CD4-positive, alpha-beta T cell treated with Interleukin-15 for 1 hour (primary cell): ENCODE measurements at regions not wholly inside any gene's neighbourhood (a gene's known extent, or its start where the extent isn't known, plus 50 kb on each side); places are given as distances from the start of the nearest gene placed in this dataset.

Experiments
- DNase-seq: peaks from one replicate; pipeline ENCODE4 v3.0.0-alpha.2; 2020

DNA sequence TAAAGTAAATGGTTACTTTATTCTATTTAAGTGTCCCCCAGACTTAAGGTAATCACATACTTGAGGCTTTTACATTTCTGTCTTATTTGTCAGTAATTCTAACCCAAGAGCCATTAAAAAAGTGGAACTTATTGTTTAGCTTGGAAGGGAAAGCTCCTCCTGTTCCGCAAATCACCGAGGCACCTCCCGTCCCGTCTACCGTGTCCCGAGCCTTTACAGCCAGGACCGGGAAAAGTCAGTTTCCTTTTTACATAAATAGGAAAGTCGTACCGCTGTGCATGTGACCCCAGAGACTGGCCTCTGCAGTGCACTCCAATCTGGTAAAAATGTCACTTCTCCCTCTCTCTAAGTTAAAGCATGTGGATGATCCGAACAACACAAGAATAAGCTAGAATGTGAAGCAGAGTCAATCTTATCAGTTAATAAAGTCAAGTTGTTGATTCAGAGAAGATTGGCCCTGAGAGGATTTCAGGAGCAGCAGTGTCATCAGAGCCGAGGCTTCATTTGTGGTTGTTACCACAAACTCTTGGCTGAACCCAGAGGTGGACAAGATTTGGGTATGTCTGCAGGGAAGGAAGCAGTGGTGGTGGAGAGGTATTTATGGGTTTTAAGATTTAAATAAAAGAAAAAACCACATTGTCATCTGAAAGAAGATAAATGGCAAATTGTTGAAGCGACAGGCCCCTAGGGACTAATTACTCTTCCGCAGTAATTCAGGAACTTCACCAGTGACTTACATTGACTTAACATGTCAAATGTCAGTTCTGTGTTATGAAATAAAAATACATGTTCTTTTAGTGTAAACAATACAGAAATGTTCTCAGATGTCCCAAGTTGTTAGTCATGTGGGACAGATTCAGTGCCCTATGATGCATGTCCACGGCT lies 316.6 kb upstream of the ZNF32 start:
- no peak for DNase-seq

DNA sequence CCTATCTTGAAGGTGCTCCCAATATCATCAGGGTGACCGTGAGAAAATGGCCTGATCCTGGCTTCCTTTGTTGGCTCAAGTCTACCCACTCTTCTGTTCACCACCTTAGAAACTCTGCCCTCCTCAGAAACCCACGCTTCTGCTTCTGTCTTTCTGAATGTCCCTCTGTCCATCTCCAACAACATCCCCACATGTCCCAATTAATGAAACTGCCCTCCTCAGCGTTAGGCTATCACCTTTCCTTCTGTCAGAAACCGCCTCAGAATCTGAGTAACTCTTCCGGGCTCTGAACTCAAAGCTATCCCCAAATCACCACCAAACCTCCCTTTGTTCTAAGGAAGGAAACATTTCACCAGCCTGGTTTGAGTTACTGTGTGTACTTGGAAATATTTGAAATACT lies 315.8 kb upstream of the ZNF32 start:
- DNase-seq: no peak

DNA sequence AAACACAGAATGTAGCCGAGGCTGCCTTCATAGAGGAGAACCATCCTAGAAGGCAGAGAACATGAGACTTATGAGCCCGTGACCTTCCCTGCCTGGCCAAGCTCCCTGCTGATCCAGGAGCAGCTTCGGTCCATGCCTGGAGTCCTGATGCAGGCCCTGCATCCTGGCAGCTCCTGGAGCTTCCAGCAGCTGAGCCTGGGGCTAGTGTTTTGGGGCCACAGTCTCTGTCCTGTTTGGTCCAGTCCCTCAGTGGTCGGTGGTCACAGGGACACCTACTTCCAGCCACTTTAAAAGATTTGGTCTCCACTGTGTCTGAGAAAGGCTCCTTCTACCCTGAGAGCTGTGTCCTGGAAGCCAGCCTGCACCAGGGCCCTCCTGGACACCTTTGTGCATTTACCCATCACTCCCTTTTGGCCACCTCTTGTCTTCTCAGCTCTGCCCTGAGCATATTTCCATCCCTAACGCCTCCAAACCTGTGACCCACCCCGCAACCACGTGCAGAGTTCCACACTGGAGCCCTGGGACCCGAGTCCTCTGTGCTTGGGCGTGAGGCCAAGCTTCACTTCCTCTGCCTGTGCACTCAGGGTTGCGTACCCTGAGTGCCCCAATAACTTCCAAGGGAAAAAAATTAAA lies 315.2 kb upstream of the ZNF32 start:
- DNase-seq: no peak

DNA sequence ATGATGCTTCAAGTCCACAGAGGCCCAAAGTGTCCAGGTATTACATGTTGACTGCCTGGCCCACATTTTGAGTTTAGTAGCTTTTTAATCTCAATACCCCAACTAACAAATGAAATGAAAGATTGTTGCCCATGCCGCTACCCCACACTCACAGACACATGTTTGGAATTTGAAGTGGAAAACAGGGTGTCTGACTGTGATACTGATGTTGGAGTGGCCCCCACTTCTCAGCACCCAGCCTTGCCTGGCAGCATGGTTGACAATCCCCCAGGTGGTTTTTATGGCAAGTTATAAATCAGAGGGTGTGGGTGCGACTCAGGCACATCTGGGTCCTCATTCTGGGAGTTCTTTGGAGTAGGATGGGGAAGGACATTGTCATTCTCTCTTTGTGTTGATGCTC lies 314.7 kb upstream of the ZNF32 start:
- no peak for DNase-seq

DNA sequence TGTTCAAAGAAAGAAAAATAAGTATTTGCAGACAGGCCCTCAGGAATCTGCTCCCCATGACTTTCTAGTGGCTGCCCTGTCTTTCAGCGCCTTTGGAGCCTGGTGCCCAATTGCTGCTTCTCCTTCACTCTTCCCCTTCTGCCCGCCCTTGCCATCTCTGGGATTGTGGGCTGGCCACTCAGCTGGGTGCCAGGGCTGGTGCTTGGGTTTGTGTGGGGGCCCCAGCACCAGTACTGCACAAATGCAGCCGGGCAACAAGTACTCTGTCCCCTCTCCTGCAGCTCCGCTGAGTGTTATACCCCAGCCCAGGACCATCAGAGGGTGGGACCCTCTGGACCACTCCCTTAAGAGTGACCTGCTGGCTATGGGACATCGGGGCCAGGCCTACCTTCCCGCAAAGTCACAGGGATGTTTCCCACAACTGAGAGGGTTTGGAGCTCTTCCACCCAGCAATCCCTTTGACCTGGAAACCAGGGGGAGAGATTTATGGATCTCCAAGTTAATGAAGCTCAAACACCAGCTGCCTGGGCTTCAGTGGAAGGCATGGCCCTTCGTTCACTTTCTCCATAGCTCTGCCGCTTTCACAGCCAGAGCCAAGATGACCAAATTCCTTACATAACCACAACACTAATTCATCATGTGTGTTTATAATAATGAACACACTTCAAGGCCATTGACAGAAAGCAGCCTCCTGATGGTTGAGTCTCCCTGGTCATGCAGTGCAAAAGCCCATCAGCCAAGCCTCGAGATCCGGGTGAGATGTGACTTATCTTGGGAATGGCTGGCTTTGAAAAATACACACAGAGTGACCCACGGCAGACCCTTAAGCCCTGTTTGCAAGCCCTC lies 313.9 kb upstream of the ZNF32 start:
- DNase-seq: no peak

DNA sequence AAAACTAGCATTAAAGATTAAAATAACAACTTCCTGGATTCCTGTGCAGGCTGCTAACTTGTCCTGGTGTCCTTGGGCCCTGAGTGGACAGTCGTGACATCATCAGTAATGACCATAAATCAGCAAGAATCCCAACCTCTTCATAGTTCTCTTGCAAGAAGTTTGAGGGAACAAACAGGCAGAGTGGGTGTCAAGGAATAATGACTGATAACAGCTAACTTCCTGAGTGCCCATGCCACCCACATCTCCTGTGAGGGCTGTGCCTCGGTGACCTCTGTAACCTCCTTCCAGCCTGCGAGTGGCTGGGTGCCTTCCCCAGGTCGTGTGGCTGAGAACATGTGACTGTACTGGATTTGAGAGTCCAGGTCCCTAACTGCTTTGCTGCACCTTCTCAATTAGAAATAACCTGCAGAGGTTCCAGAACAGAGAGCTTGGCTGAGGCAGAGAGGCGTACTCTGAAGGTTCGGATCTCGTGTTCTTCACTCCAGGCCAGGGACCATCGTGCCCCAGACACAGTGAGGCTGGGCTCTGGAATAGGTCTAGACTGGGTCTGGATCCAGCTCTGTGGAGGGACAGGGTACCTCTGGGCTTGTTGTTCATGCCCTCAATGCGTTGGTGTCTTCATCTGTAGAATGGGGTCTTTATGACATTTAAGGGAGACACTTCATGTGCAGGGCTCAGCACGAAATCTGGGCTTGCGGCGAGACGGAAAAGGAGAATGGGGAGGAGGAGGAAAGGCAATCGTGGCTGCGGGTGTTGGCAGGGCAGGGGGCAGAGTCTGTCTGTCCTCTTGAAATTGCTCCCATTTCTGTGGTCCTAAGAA lies 313.1 kb upstream of the ZNF32 start:
- DNase-seq: no peak

DNA sequence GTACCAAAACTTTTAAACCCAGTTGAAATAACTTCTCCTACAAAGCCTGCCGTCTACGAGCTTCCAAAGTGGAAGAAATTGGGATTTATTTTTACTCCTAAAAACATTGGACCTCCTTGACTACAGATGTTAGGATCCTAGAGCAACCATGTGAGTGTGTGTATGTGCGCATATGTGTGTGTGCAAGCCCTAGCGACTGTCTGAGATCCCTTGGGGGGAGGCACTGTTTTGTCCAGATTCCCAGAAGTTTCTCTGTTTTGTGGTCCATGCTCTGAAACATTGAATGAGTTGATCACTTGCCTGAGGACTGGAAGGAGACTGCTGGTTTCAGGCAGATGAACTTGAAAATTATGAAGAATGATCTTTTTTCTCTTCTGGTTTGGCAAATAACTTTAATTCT lies 312.3 kb upstream of the ZNF32 start:
- DNase-seq: no peak

DNA sequence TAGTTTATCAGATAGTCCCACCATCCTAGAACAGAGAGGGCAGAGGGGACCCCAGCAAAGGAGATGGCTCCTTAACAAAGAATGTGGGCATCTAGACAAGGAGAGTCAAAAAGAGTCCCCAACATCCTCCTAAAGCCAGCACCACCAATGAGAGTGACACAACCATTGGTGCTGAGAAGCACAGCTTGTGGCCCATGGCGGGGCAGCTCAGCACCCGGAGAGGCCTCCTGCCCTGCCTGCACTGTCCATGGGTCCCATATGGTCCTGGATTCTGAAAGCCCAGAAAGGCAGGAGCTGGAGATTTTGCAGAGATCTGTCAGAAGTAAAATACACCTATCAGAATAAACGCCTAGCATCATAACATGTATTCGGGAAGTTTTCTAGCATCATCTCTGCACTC lies 311.8 kb upstream of the ZNF32 start:
- no peak for DNase-seq

DNA sequence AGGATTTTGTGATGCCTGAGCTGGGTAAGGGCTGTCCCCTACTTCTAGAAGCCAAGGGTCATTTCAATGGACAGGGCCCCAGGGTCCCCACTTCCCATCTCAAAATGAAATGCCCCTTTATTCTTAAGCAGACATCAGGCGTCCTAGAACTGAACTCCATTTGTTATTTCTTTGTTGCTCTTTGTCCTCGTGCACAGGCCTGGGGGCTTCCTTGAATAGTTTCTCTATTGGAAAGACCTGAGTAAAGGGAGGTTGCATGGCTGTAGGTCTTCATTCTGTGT lies 311.4 kb upstream of the ZNF32 start:
- no peak for DNase-seq

DNA sequence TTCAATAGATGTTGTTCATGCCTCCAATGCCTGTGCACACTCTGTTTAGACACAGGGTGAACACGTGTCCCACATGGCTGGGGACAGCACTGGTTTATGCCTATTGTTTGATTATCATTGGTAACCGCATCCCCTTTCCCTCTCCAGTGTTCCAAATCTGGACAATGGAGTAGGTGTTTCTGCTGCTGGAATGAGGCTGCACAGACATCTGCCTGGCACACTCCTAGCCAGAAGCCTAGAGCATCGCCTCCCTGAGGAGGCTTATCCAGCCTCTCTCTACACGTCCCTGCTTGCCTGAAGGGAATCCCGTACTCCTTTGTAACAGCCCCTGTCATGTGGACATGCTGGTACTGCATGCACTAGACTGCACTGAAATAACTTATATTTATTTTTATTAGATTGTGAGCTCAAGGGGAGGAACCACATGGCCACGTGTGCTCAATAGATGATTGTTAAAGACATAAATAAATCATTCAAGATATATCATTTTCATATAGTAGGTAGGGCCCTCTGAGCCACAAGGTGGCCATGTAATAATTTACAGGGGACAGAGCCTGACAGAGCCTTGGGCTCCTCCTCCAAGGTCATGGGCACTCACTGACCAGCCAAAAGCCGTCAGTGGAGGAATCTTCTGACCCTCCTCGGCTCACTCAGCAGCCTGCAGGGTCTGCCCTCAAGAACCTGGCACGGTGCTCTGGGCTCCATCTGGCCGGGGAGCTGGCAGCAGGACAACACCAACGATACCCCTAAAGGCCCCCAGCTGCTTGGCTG lies 310.9 kb upstream of the ZNF32 start:
- DNase-seq: no peak

DNA sequence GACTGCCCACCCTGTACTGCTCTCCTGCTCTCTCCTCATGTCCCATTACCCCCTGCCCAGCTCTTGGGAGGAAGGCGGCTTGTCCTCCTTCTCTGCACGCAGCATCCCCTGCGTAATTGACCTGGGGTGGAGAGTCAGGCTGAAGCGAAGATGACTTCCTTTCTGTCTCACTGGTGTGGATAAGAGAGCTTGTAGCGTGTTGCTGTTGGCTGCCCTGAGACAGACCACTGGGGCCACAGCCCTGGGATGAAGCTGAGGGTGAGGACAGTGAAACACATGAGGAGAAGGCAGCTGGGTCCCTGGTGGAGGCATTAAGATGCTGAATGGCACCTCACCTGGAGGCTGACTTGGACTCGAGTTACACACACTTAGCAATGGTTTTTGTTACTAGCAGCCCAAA lies 310.3 kb upstream of the ZNF32 start:
- no peak for DNase-seq

DNA sequence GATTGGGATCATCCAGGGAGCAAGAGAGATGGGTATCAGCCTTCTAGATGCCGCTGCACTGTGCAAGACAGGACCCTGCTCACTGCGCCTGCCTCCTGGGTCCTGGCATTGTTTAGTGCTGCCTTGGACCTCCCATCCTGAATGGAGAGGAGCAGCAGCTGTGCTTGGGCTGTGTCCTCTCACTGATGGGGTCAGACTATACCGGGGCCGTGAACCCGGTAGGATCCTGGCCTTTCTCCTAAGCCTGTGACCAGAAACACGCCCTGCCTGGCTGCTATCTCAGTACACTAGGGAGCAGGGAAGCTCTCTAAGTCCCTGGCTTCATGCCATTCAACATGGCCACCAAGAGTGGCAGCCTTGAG lies 309.4 kb upstream of the ZNF32 start:
- DNase-seq: no peak

DNA sequence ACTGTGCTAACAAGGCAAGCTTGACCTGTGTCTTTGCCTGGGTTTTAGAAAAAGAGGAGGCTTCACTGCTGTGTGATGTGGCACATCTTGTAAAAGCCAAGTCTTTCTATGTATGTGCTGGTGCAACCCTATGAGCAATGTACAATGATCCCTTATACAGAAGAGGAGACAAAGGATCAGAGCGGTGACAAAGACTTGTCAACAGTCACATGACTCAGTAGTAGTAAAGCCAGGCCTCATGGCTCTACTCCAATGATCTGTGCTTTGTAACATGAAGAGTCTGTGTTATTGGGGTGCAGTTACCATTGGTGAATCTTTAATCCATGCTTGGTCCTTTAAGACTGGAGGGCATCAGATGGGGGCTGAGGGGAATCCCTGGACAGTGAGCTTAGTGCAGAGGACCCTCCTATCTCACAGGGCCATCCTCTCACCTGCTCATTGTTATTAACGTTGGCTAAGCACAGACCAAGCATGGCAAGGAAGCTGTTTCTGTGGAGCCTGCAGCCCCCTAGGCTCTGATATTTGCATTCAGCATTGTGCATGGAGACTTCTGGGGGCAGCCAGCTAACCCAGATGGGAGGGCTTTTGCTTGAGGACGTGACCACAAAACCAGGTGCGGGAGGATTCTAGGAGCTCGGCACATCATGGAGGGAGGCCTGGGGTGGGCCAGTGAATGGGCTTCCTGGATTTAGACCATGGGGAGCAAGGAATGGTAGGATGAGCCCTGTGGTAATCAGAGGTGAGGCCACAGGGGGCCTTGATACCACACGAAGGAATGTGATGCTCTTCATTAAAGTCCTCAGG lies 308.8 kb upstream of the ZNF32 start:
- DNase-seq: no peak

DNA sequence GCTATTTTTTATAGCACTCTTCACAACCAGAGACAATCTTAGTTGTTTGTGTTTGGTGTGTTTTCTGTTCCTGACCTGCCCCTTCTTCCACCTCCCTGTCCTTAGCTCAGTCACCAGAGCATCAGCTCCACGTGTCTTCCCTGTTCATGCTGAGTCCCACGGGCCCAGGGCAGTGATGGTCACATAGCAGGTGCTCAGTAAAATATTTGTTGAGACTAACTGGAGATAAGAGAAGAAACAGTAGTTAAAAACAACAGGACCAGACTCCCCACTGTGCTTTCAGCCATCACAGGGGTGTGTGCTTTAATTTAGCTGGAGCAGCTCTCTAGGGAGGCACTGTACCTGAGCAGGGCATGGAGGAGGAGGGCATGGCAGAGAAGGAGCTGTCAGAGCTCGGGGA lies 307.3 kb upstream of the ZNF32 start:
- DNase-seq: no peak

DNA sequence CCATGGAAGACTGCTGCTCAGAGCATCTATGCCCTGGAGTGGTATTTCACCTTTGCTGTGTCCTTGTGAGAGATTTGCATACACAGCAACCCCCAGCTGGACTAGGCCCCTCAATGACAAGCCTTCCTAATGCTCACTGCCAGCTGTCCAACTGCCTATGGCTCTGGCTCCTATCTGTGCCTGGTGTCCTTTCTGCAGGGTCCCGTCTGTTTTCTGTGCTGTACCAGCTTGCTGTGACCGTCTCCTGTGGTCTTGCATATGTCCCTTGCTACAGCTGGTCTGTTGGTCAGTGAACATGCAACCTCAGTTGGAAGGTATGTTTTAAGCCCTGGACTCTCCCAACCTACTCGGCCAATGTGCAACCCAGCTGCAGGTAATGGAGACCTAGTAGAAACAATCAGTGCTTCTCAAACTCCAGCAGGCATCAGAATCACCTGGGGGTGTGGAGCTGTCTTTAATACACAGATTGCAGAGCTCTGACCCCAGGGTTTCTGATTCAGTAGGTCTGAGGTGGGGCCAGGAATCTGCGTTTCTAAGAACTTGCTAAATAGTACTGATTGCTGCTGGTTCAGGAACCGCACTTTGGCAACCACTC lies 306.4 kb upstream of the ZNF32 start:
- DNase-seq: no peak

DNA sequence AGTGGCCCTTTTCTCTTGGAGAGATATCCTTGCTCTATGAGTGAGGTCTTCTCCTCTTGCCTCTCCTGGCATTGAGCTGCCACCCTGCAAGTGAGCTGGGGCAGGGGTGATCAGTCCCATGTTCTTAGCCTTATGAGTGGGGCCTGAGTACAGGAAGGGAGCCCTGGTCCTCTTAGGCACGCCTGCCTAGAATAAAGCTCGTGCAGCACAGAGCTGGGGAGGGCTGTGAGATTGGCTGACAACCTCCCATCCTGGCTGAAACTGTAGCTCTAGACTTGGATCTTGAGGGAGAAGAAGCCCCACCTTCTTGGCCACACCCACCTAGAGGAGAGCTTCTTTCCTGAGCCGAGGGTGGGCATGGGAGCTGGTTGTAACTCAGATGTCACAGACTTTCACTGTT lies 305.0 kb upstream of the ZNF32 start:
- DNase-seq: no peak

DNA sequence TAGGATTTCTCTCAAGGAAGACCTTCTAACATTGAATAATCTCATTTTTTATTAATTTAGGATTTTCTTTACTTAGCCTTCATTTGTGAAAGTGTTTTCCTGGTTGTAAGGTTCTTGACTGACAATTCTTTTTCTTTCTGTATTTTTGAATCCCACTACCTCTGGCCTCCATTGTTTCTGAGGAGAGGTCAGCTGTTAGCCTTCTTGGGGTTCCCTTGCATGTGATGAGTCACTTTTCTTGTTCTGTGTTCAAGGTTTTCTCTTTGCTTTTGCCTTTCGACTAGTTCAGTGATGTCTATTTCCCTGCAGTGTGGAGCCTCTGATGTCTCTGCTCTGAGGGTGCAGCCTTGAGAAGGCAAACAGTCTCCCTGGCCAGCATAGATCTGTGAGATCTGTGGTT lies 304.1 kb upstream of the ZNF32 start:
- DNase-seq: no peak

DNA sequence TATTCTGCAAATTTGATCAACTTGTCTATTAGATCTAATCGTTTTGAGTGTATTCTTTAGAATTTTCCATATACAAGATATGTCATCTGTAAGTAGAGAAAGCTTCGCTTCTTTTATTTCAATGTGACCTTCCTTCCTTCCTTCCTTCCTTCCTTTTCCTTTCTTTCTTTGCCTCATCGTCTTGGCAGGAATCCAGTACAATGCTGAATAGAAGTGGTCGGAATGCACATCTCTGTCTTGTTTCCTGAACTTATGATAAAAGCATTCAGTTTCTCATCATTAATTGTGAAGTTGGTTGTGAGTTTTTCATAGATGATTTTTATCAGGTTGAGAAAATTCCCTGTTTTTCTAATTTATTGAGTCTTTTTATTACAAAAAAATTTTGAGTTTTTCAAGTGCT lies 300.7 kb upstream of the ZNF32 start:
- no peak for DNase-seq

DNA sequence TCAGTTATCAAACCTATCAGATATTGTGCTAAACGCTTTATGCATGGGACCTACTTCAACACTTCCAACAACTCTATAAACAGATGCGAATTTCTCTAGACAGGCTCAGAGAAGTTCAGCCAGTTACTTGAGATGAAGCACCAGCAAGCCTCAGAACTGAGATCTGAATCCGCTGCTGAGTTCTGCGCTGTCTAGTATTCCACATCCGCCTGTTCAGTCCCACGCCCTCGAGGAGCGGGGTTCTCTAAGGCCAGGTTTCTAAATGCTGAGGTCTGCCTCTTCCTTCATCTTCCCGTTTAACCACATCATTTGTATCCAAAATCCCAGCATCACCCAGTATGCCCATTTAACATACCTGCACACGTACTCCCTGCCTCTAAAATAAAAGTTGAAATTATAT lies 297.8 kb upstream of the ZNF32 start:
- DNase-seq: no peak

DNA sequence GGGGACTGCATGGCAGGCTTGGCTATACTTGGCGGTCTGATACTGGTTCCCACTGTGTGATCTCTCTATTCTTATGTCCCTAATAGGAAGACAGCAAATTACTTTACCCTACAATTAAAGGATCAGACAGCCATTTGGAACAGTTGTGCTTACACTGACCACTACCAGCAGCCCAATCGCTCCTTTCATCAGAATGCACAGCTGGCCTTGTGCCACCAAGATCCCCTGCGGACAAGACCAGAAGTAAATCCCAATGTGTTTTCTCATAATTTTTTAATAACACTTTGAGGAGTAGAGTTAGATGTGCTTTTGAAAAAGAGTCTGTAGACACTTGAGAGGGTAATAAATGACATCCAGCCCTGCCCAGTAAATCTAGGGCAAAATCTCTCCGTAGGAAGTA lies 297.2 kb upstream of the ZNF32 start:
- no peak for DNase-seq

DNA sequence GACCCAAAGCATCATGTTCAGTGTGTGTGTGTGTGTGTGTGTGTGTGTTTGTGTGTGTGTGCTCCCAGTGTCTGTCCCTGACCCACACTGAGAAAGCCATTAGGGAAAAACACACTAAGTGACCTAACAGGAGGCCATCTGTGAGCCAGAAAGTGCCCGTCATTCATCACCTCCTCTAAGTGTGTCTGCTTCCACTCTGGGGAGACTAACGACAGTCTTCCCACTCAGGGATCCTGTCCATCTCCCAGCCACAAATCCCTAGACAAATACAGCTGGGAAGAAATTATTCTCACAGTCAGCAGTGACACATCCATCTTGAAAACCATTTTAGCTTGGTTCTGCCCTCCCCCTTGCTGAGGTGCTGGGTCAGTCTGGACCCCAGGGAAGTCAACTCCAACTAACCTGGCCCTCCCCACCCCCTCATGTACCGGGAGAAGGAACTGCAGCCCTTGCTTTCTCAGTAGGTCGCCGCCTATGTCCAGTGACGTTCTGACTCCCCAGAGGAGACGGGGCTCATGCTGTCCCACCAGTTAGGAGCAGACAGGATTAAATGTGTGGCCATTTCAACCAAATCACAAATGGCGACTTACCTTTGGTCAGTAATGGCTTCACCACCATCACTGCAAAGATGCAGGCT lies 296.5 kb upstream of the ZNF32 start:
- no peak for DNase-seq
